SK-N-SH (cell line): ENCODE measurements at regions not wholly inside any gene's neighbourhood (a gene's known extent, or its start where the extent isn't known, plus 50 kb on each side); places are given as distances from the start of the nearest gene placed in this dataset.

Source experiments
- CTCF ChIA-PET: fragments of 300-600, 350-600 bp; formaldehyde crosslinking; extraction: SDS; loops from one replicate; lab custom pipeline; 2021; lab: Yijun Ruan, JAX
- POLR2A ChIA-PET: fragments of 350-600 bp; sonication (Branson Sonifier 250); formaldehyde crosslinking; extraction: SDS; loops from one replicate; lab custom pipeline; 2020; ENCODE audit warnings: antibody characterized with exemption, inconsistent platforms; lab: Yijun Ruan, JAX
- DNase-seq: peaks from one replicate; pipeline ENCODE4 v3.0.0; 2012
- H2AFZ ChIP-seq: fragments of 200-600 bp; sonication (generic); 2 replicates; pipeline ENCODE4 v1.8.1; 2016; ENCODE audit warnings: antibody characterized with exemption, mild to moderate bottlenecking, low read depth
- H3F3A ChIP-seq: fragments of 200-600 bp; sonication (generic); replicated peaks from 2 replicates; pipeline ENCODE3; 2016; ENCODE audit warnings: antibody characterized with exemption, mild to moderate bottlenecking; ENCODE audit not compliant: insufficient read depth
- H3K27ac ChIP-seq, 2 experiments: fragments of 200-500 bp in 1 of 2; fragments of 200-600 bp in 1 of 2; sonication (Bioruptor generic) in 1 of 2; sonication (generic), shearing (Covaris generic) in 1 of 2; 2 replicates each; pipeline versions ENCODE4 v1.5.1 to v1.6.1; 2014 to 2016; ENCODE audit warnings: low read depth in 2 of 2, inconsistent platforms in 1 of 2, low read length in 1 of 2, mild to moderate bottlenecking in 1 of 2, mixed read lengths in 1 of 2
- H3K27me3 ChIP-seq: fragments of 200-600 bp; sonication (generic), shearing (Covaris generic); 2 replicates; pipeline ENCODE4 v1.6.1; 2016; ENCODE audit warnings: mixed run types; ENCODE audit not compliant: insufficient read depth
- H3K36me3 ChIP-seq, 2 experiments: fragments of 200-500 bp in 1 of 2; fragments of 200-600 bp in 1 of 2; sonication (Bioruptor generic) in 1 of 2; sonication (generic) in 1 of 2; replicated peaks in 1 of 2; 2 replicates each; pipeline versions ENCODE3 to v1.5.1; 2014 to 2016; ENCODE audit warnings: low read length in 1 of 2, mild to moderate bottlenecking in 1 of 2; ENCODE audit not compliant: insufficient read depth in 2 of 2, control insufficient read depth in 1 of 2
- H3K4me1 ChIP-seq, 2 experiments: fragments of 200-500 bp in 1 of 2; fragments of 200-600 bp in 1 of 2; sonication (Bioruptor generic) in 1 of 2; sonication (generic), shearing (Covaris generic) in 1 of 2; 2 replicates each; pipeline versions ENCODE4 v1.5.1 to v1.6.1; 2014 to 2016; ENCODE audit warnings: low read depth in 1 of 2, low read length in 1 of 2, mixed run types in 1 of 2; ENCODE audit not compliant: insufficient read depth in 2 of 2, control insufficient read depth in 1 of 2
- H3K4me2 ChIP-seq: fragments of 200-600 bp; sonication (generic), shearing (Covaris generic); 2 replicates; pipeline ENCODE4 v1.6.1; 2017; ENCODE audit warnings: mixed run types
- H3K4me3 ChIP-seq, 2 experiments: fragments of 200-500 bp in 1 of 2; fragments of 200-600 bp in 1 of 2; sonication (Bioruptor generic) in 1 of 2; sonication (generic), shearing (Covaris generic) in 1 of 2; 2 replicates each; pipeline versions ENCODE4 v1.5.1 to v1.8.1; 2014 to 2016; ENCODE audit warnings: low read depth in 2 of 2, inconsistent platforms in 1 of 2, low read length in 1 of 2, mild to moderate bottlenecking in 1 of 2, mixed read lengths in 1 of 2, moderate library complexity in 1 of 2
- H3K79me2 ChIP-seq: fragments of 200-600 bp; sonication (generic); 2 replicates; pipeline ENCODE4 v1.8.1; 2017; ENCODE audit warnings: mild to moderate bottlenecking; ENCODE audit not compliant: insufficient read depth
- H3K9ac ChIP-seq: fragments of 200-600 bp; sonication (generic); 2 replicates; pipeline ENCODE4 v1.6.1; 2017; ENCODE audit warnings: mixed run types
- H3K9me2 ChIP-seq: fragments of 200-600 bp; sonication (generic); 2 replicates; pipeline ENCODE4 v1.6.1; 2017; ENCODE audit warnings: mixed run types
- H3K9me3 ChIP-seq: fragments of 200-600 bp; sonication (generic); 2 replicates; pipeline ENCODE4 v1.6.1; 2017; ENCODE audit warnings: mixed run types, mild to moderate bottlenecking, moderate library complexity
- H4K20me1 ChIP-seq: fragments of 200-600 bp; sonication (generic); 2 replicates; pipeline ENCODE4 v1.6.1; 2017; ENCODE audit warnings: mild to moderate bottlenecking, mixed run types; ENCODE audit not compliant: insufficient read depth
- CHD2 ChIP-seq: fragments of 150-350 bp; IDR thresholded peaks from 2 replicates; pipeline ENCODE4 v1.6.1; 2018; ENCODE audit warnings: low read length; ENCODE audit not compliant: partially characterized antibody
- ELF1 ChIP-seq: IDR thresholded peaks from 2 replicates; pipeline ENCODE4 v1.4.0; 2012
- EP300 ChIP-seq, 2 experiments: IDR thresholded peaks; 2 replicates each; pipeline versions ENCODE4 v1.4.0 to v1.6.1; 2012; ENCODE audit warnings: borderline replicate concordance in 1 of 2, low read depth in 1 of 2, low read length in 1 of 2
- FOSL2 ChIP-seq: IDR thresholded peaks from 2 replicates; pipeline ENCODE4 v1.4.0; 2012; ENCODE audit warnings: low read depth, mild to moderate bottlenecking, moderate library complexity, borderline replicate concordance
- FOXJ3 ChIP-seq: sonication (generic); formaldehyde crosslinking; IDR thresholded peaks from 2 replicates; pipeline ENCODE4 v1.5.1; 2020; ENCODE audit warnings: mild to moderate bottlenecking, missing genetic modification reagents
- FOXM1 ChIP-seq: IDR thresholded peaks from 2 replicates; pipeline ENCODE4 v1.4.0; 2012; ENCODE audit warnings: low read depth, mild to moderate bottlenecking
- GABPA ChIP-seq: IDR thresholded peaks from 2 replicates; pipeline ENCODE4 v1.4.0; 2012; ENCODE audit warnings: low read depth, mild to moderate bottlenecking
- GATA2 ChIP-seq: sonication (generic); formaldehyde crosslinking; IDR thresholded peaks from 2 replicates; pipeline ENCODE4 v1.5.0; 2020; ENCODE audit warnings: mild to moderate bottlenecking, missing genetic modification reagents
- JUND ChIP-seq: IDR thresholded peaks from 2 replicates; pipeline ENCODE4 v1.4.0; 2012
- MEF2A ChIP-seq: IDR thresholded peaks from 2 replicates; pipeline ENCODE4 v1.4.0; 2012; ENCODE audit warnings: low read depth, borderline replicate concordance
- MXI1 ChIP-seq: IDR thresholded peaks from 2 replicates; pipeline ENCODE4 v1.6.1; 2012; ENCODE audit warnings: mild to moderate bottlenecking, low read depth, low read length, improper control_type of control experiment
- NRF1 ChIP-seq: IDR thresholded peaks from 2 replicates; pipeline ENCODE4 v1.6.1; 2012; ENCODE audit warnings: low read depth, mild to moderate bottlenecking, low read length
- POLR2AphosphoS5 ChIP-seq: IDR thresholded peaks from 2 replicates; pipeline ENCODE4 v1.6.1; 2012; ENCODE audit warnings: low read depth, low read length
- RAD21 ChIP-seq: IDR thresholded peaks from 2 replicates; pipeline ENCODE4 v1.6.1; 2012; ENCODE audit warnings: mild to moderate bottlenecking, low read length
- SIN3A ChIP-seq: IDR thresholded peaks from 2 replicates; pipeline ENCODE4 v1.6.1; 2012; ENCODE audit warnings: low read depth, mild to moderate bottlenecking, low read length, moderate library complexity, borderline replicate concordance
- SMC3 ChIP-seq: IDR thresholded peaks from 2 replicates; pipeline ENCODE4 v1.6.1; 2012; ENCODE audit warnings: low read depth, low read length, improper control_type of control experiment
- TEAD4 ChIP-seq: IDR thresholded peaks from 2 replicates; pipeline ENCODE4 v1.4.0; 2012; ENCODE audit warnings: mild to moderate bottlenecking, borderline replicate concordance; ENCODE audit not compliant: insufficient read depth
- WGBS: methylation state at CpG from one replicate; pipeline ENCODE4 v1.1.6; 2017; ENCODE audit warnings: low lambda C conversion rate; 5-methylcytosine and 5-hydroxymethylcytosine counted together
- TF ChIP-seq, protein P1 (sequence below): fragments of 150-350 bp; IDR thresholded peaks from 2 replicates; pipeline ENCODE4 v1.6.1; 2017; ENCODE audit warnings: antibody characterized with exemption, low read length, low read depth, borderline replicate concordance
- TF ChIP-seq, protein P2 (sequence below): IDR thresholded peaks from 2 replicates; pipeline ENCODE4 v1.6.1; 2012; ENCODE audit warnings: mild to moderate bottlenecking, low read depth, low read length, moderate library complexity
- TF ChIP-seq, protein P3 (sequence below): IDR thresholded peaks from 2 replicates; pipeline ENCODE4 v1.4.0; 2012; ENCODE audit warnings: low read depth, borderline replicate concordance
- TF ChIP-seq, protein P4 (sequence below): IDR thresholded peaks from 2 replicates; pipeline ENCODE4; 2012

DNA sequence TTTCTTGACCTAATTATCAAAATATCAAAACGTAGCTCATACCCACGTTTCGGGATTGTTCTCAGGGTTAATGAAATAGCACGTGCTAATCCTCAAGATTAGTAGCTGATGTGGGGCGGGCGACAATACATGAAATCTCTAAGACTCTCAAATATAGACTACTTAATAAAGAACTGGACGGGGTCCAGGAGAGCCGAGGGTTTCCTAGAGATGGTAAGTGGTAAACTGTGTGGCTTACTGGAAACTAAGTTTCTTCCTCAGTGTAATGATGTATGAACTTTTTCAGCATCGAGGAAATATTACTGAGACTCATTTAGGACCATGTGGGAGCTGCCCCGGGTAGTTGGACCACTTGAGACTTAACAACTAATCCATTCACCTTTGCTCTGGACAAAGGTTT, 453.3 kb upstream of the SALL3 start:
- no peak overlapping the region for H2AFZ ChIP-seq
- H3K9me3 ChIP-seq = no peaks in the 10 kb centered on the region
- TF ChIP-seq, protein P1, sequence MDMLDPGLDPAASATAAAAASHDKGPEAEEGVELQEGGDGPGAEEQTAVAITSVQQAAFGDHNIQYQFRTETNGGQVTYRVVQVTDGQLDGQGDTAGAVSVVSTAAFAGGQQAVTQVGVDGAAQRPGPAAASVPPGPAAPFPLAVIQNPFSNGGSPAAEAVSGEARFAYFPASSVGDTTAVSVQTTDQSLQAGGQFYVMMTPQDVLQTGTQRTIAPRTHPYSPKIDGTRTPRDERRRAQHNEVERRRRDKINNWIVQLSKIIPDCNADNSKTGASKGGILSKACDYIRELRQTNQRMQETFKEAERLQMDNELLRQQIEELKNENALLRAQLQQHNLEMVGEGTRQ = no peak
- TF ChIP-seq CHD2 (no peak), RAD21 (no peak), NRF1 (no peak)
- H3K9me2 ChIP-seq = no peaks in the 10 kb centered on the region
- ChIA-PET CTCF (interaction anchor here (0.9 to 1.5 kb wide), 2 partner anchors 15 to 23 kb away, joined by 3 read pairs; no protein-coding TSS in a partner anchor), POLR2A (no interaction called here)
- no peaks in the 10 kb centered on the region for H4K20me1 ChIP-seq
- no peaks in the 10 kb centered on the region for H3K4me1 ChIP-seq
- H3F3A ChIP-seq = no peaks in the 10 kb centered on the region
- H3K4me3 ChIP-seq = no peak overlapping the region
- H3K27me3 ChIP-seq = peaks cover 29% of the 10 kb centered on the region; the same call in 1 of the 2 replicates
- no peak overlapping the region for H3K9ac ChIP-seq
- WGBS = 3% methylated on average over 10 of the region's 10 CpGs
- DNase-seq = no peak
- no peak overlapping the region for H3K27ac ChIP-seq
- no peaks in the 10 kb centered on the region for H3K79me2 ChIP-seq
- no peak overlapping the region for H3K4me2 ChIP-seq
- H3K36me3 ChIP-seq = no peaks in the 10 kb centered on the region

DNA sequence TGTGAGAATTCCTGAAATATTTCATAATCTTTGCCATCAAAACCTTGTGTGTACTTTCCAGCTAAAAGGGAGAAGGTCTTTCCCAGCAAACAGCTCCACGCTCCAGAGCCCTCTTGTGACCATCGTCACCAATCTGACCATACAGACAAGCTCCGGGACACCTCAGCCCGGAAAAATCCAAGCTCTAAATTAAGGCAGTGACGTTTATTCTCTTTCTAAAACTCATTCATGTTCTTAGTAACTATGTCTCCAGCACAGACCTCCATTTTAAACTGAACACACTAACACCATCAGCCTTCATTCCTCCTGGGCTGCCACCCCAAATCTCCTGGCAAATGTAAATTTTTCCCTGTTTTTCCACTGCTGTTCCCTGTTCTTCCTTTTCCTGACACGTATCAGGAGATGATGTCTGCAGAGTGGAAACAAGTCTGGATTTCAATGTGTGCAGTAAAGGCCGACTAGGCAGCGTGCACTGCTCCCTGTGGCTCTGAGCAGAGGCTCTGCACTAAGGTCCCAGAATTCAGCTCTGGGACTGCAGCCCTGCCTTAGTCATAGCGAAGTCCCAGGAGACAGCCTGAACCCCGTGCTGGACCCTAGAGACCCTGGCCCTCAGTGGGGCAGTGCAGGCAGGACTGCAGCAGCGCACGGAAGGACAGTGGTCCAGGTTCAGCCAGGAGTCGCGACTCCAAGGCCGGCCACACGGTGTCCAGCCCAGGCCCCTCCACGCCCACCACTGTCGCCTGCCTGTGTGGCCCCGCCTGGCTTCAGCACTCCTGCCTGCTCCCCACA, 452.5 kb upstream of the SALL3 start:
- H3K4me3 ChIP-seq = no peak overlapping the region
- no peak overlapping the region for H3K27ac ChIP-seq
- WGBS = 6% methylated on average over 10 of the region's 19 CpGs
- no peak for DNase-seq
- H3K9ac ChIP-seq = no peak overlapping the region
- H4K20me1 ChIP-seq = no peaks in the 10 kb centered on the region
- no peak overlapping the region for H2AFZ ChIP-seq
- no peaks in the 10 kb centered on the region for H3K36me3 ChIP-seq
- no peaks in the 10 kb centered on the region for H3K9me3 ChIP-seq
- H3K27me3 ChIP-seq = peaks cover 27% of the 10 kb centered on the region
- TF ChIP-seq SIN3A (no peak), ELF1 (no peak), SMC3 (no peak), MEF2A (no peak), RAD21 (no peak), FOXM1 (no peak), GABPA (no peak), FOSL2 (no peak), POLR2AphosphoS5 (no peak), EP300 (IDR thresholded peaks at IDR 0.05; ENCODE audit: borderline replicate concordance in 1 of 2, low read depth in 1 of 2, low read length in 1 of 2) (no peak), MXI1 (no peak), FOXJ3 (CRISPR knock-in tag) (no peak), TEAD4 (no peak), NRF1 (no peak), JUND (no peak), GATA2 (CRISPR knock-in tag) (no peak)
- TF ChIP-seq, protein P2, sequence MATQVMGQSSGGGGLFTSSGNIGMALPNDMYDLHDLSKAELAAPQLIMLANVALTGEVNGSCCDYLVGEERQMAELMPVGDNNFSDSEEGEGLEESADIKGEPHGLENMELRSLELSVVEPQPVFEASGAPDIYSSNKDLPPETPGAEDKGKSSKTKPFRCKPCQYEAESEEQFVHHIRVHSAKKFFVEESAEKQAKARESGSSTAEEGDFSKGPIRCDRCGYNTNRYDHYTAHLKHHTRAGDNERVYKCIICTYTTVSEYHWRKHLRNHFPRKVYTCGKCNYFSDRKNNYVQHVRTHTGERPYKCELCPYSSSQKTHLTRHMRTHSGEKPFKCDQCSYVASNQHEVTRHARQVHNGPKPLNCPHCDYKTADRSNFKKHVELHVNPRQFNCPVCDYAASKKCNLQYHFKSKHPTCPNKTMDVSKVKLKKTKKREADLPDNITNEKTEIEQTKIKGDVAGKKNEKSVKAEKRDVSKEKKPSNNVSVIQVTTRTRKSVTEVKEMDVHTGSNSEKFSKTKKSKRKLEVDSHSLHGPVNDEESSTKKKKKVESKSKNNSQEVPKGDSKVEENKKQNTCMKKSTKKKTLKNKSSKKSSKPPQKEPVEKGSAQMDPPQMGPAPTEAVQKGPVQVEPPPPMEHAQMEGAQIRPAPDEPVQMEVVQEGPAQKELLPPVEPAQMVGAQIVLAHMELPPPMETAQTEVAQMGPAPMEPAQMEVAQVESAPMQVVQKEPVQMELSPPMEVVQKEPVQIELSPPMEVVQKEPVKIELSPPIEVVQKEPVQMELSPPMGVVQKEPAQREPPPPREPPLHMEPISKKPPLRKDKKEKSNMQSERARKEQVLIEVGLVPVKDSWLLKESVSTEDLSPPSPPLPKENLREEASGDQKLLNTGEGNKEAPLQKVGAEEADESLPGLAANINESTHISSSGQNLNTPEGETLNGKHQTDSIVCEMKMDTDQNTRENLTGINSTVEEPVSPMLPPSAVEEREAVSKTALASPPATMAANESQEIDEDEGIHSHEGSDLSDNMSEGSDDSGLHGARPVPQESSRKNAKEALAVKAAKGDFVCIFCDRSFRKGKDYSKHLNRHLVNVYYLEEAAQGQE = no peak
- TF ChIP-seq, protein P3, sequence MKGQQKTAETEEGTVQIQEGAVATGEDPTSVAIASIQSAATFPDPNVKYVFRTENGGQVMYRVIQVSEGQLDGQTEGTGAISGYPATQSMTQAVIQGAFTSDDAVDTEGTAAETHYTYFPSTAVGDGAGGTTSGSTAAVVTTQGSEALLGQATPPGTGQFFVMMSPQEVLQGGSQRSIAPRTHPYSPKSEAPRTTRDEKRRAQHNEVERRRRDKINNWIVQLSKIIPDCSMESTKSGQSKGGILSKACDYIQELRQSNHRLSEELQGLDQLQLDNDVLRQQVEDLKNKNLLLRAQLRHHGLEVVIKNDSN = no peak
- TF ChIP-seq, protein P4, sequence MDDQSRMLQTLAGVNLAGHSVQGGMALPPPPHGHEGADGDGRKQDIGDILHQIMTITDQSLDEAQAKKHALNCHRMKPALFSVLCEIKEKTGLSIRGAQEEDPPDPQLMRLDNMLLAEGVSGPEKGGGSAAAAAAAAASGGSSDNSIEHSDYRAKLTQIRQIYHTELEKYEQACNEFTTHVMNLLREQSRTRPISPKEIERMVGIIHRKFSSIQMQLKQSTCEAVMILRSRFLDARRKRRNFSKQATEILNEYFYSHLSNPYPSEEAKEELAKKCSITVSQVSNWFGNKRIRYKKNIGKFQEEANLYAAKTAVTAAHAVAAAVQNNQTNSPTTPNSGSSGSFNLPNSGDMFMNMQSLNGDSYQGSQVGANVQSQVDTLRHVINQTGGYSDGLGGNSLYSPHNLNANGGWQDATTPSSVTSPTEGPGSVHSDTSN = no peak
- H3K79me2 ChIP-seq = no peaks in the 10 kb centered on the region
- H3F3A ChIP-seq = no peaks in the 10 kb centered on the region
- ChIA-PET CTCF (no interaction called here), POLR2A (no interaction called here)
- no peaks in the 10 kb centered on the region for H3K4me1 ChIP-seq
- H3K9me2 ChIP-seq = no peaks in the 10 kb centered on the region
- H3K4me2 ChIP-seq = no peak overlapping the region
